ENCODE measurements at regions not wholly inside any gene's neighbourhood (a gene's known extent, or its start where the extent isn't known, plus 50 kb on each side); places are given as distances from the start of the nearest gene placed in this dataset.

GRCh38 chr6:91788501-91788900 lies 1201.6 kb upstream of the MAP3K7 start:
- intact Hi-C loops (cut with DNase I) = no loop called here

GRCh38 chr6:91786474-91787184 lies 1199.8 kb upstream of the MAP3K7 start:
- intact Hi-C loops (cut with DNase I) = no loop called here
- H3K4me3 ChIP-seq = no peak overlapping the region
- no peaks in the 10 kb centered on the region for H3K27me3 ChIP-seq (ENCODE audit: low read depth)
- no peak for TF ChIP-seq CTCF (IDR thresholded peaks at IDR 0.05)
- no peak overlapping the region for H3K27ac ChIP-seq
- no peaks in the 10 kb centered on the region for H3K9me3 ChIP-seq
- no peak for DNase-seq
- ATAC-seq = peak; percentile 68 to 77
- H3K36me3 ChIP-seq = no peaks in the 10 kb centered on the region
- H3K4me1 ChIP-seq = no peaks in the 10 kb centered on the region

More at GRCh38 chr6:91788501-91788900, 1201.6 kb upstream of the MAP3K7 start:
- Histone ChIP-seq H3K4me1 (no peaks in the 10 kb centered on the region), H3K4me3 (no peak overlapping the region), H3K9me3 (no peaks in the 10 kb centered on the region), H3K36me3 (no peaks in the 10 kb centered on the region), H3K27me3 (ENCODE audit: low read depth) (no peaks in the 10 kb centered on the region), H3K27ac (no peak overlapping the region)
- TF ChIP-seq CTCF (IDR thresholded peaks at IDR 0.05) = no peak
- ATAC-seq (no peak), DNase-seq (no peak)

GRCh38 chr6:91782802-91783201 lies 1195.9 kb upstream of the MAP3K7 start:
- TF ChIP-seq CTCF (IDR thresholded peaks at IDR 0.05) = no peak
- DNase-seq (no peak), ATAC-seq (peak; percentile 66 to 80)
- H3K4me3 ChIP-seq = no peak overlapping the region
- H3K36me3 ChIP-seq = no peaks in the 10 kb centered on the region
- no peaks in the 10 kb centered on the region for H3K9me3 ChIP-seq
- intact Hi-C loops (cut with DNase I) = no loop called here
- no peak overlapping the region for H3K27ac ChIP-seq
- H3K4me1 ChIP-seq = no peaks in the 10 kb centered on the region
- no peaks in the 10 kb centered on the region for H3K27me3 ChIP-seq (ENCODE audit: low read depth)

GRCh38 chr6:91781946-91782345 lies 1195.1 kb upstream of the MAP3K7 start:
- no peak for DNase-seq
- Histone ChIP-seq H3K27ac (no peak overlapping the region), H3K4me3 (no peak overlapping the region), H3K4me1 (no peaks in the 10 kb centered on the region), H3K9me3 (no peaks in the 10 kb centered on the region), H3K36me3 (no peaks in the 10 kb centered on the region), H3K27me3 (ENCODE audit: low read depth) (no peaks in the 10 kb centered on the region)
- intact Hi-C loops (cut with DNase I) = no loop called here
- TF ChIP-seq CTCF (IDR thresholded peaks at IDR 0.05) = no peak
- ATAC-seq = no peak

GRCh38 chr6:91780270-91780669 lies 1193.4 kb upstream of the MAP3K7 start:
- intact Hi-C loops (cut with DNase I) = no loop called here
- Histone ChIP-seq H3K27me3 (ENCODE audit: low read depth) (no peaks in the 10 kb centered on the region), H3K4me1 (no peaks in the 10 kb centered on the region), H3K9me3 (no peaks in the 10 kb centered on the region), H3K36me3 (no peaks in the 10 kb centered on the region), H3K4me3 (no peak overlapping the region), H3K27ac (no peak overlapping the region)
- DNase-seq (no peak), ATAC-seq (no peak)
- TF ChIP-seq CTCF (IDR thresholded peaks at IDR 0.05) = no peak

Data from lower lobe of right lung (tissue), 2 donors.